GM21825 (cell line): ENCODE measurements at regions not wholly inside any gene's neighbourhood (a gene's known extent, or its start where the extent isn't known, plus 50 kb on each side); places are given as distances from the start of the nearest gene placed in this dataset.
"Not testable (repeated sequence)": the region's sequence is repeated elsewhere in the genome, so short reads cannot be mapped to it uniquely, and the experiment has no call there.

ENCODE experiments used
- ATAC-seq: cut with Tn5 transposase; IDR thresholded peaks from one replicate; pipeline ENCODE4 v1.9.1; 2021; ENCODE audit warnings: mild to moderate bottlenecking, moderate library complexity; ENCODE audit not compliant: unreplicated experiment

DNA sequence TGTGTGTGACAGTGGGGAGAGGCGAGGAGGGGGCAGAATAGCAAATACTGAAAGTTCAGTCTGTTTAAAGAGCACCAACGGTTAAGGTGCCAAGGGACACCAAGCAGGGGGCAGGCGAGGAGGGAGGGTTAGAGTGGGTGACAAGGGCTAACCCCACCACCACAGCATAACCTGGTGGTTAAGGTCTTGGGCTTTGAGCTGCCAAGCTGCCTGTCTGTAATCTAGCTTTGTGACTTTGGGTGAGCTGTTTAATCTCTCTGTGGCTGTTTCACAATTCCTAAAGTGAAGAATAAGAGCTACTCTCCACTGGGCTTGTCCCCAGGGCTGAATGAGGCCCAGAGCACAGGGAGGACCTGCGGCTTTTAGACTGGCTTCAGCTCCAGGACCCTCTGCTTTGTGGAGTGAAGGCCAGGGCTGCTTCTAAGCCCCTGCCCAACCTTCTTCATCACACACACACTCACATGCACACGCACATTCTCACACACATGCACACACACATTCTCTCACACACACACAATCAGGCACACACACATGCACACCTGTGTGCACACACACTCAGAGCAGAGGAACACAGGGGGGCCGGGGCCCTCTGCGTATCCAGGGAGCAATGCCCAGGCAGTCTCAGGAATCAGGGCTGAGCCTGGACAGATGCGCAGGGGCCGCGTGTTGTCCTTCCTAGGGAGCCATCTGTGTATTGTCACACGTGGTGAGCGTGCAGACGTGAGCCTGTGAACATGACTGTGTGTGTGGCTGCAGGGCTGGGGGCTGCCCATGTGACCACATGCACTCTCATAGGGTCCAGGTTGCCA, 101.6 kb upstream of the TARDBP start:
- ATAC-seq, result no peak

DNA sequence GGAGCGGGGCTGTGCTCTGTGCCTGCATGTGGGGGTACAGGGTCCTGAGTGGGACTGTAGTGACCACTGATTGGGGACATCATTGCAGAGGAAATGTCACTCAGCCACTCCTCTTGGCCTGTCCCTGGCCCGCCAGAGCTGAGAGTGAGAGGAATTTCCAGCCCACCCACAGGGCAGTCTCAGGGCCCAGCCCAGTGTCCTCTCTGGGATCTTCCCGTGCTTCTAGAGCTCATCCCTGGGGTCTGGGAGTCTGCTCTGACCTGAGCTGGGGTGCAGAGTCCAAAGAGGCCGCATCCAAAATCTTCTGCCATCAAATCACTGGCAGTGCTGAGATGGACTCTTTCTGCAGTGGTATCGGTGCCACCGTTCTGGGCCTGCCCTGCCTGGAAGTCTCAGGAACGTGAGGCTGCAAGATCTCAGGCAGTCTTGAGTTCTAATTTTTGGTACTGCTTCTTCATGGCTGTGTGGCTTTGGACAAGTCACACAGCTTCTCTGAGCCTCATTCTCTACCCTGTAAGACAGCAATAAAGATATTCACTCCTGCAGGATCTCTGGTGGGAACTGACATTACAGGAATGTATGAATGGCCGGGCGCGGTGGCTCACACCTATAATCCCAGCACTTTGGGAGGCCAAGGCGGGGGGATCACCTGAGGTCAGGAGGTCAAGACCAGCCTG, 100.8 kb upstream of the TARDBP start:
- no peak for ATAC-seq

DNA sequence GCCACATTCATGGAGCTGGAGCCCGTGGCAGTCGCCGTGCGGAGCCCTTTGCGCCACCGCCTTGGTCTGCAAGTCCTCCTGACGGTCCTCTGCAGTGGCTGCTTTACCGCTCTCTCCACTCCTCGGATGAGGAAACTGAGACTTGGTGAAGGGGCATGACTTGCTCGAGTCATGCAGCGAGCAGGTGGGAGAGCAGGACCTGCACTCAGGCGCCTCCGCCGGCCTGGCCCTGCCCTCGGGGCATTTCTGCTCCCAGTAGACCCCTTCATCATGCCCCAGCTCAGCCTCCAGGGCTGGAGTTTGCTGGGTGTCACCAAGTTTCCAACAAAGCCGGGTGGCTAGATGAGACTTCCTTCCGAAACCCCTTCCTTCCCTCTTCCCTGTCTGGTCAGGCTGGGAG, 100.0 kb upstream of the TARDBP start:
- ATAC-seq, result no peak

DNA sequence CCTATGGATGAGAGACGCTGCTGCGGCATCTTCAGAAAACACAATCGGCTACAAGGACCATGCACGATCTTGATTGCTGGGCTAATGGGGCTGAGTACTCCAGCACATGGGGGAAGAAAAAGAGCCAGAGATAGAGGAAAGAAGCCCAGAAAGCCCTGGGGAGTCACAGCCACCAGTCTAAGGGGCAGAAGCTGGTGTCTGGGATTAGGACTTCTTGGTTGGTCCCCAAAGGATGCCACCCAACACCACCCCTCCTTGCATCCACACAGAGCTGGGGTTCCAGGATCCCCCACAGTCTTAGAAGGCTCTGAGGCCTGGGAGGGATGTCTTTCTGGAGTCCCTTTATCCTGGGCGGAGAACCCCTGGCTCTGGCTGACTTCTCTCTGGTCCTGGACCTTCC, 98.4 kb upstream of the TARDBP start:
- no peak for ATAC-seq

DNA sequence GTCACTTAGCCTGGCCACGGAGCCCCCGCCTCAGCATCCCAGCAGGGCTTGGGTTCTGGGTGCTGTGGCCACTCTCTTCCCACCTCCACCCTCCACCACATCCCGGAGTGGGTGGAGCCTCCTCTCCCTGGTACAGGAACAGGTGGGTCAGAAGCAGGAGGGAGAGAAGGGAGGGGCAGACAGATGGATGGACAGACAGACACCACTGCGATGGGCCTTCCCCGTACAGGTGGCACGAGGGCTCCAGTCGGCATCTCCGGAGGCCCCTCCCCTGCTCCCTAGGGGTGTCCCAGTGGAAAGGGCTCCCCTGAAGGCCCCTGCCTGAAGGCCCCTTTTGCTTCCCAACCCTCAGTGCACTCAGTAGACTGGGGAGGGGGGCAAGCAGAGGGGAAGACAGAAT, 96.9 kb upstream of the TARDBP start:
- ATAC-seq, result no peak

DNA sequence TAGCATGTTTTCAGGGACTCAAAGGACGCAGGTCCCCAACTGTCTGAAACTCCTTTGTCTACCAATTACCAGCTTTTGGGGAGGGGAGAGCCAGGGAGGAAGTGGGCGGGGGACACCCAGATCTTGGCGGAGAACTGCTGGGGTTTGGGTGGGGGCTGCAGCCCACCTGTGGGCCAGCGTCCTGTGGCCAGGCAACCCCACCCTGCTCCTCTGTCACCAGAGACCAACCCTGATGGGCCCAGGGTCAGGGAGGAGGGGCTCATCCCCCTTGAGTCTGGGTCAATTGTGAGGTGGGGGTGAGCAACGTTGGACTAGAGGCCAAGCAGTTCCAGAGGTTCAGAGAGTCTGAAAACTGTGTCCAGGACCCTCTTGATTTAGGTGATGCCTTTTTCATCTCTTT, 96.1 kb upstream of the TARDBP start:
- ATAC-seq, result no peak

DNA sequence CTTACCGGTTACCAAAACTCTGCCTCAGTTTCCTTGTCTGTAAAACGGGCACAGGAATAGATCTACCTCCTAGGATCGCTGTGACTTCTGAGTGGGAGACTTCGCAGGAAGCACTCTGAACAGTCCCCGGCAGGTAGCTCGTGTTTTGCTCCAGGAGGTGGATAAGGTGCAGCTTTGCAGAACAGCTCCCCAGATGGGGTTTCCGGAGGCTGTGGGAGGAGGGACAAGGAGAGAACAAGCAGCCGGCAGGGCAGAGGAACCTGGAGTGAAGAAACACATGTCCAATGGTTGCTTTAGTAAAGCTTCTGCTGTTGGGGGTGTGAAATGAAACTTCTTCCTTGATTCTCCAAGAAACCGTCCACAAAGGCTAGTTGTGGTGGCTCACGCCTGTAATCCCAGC, 95.5 kb upstream of the TARDBP start:
- no peak for ATAC-seq

DNA sequence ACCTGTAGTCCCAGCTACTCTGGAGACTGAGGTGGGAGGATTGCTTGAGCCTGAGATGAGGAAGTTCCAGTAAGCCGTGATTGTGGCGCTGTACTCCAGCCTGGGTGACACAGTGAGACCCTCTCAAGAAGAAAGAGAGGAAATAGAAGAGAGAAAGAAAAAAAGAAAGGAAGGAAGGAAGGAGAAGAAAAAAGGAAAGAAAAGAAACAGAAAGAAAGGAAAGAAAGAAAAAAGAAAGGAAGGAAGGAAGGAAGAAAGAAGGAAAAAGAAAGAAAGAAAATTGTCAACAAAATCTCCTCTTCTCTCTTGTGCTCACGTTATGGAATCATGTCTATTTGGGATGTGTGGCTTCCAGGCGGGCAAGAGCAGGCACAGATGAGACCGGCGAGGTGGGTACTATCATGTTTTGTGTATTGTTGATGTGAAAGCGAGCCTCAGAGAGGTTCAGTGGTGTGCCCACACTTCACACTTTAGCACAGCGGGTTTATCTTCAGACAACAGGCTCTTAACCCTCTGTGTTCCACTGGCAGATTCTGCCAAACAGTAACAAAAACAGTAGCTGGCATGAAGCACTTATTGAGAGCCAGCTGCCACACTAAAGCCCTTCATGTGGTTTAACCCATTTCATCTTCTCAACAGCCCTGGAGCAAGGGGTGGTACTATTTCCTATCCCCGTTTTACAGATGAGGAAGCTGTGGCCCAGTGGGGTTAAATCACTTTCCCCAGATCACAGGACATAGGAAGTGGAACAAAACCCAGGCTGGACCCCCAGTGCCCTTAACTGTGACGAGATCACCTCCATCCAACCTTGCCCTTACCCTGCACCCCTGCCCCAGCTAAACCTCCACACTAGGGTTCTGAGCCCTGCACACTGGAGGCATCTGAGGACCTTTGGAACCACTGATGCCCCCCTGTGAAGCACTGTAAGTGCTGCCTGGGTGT, 94.7 kb upstream of the TARDBP start:
- no peak for ATAC-seq

DNA sequence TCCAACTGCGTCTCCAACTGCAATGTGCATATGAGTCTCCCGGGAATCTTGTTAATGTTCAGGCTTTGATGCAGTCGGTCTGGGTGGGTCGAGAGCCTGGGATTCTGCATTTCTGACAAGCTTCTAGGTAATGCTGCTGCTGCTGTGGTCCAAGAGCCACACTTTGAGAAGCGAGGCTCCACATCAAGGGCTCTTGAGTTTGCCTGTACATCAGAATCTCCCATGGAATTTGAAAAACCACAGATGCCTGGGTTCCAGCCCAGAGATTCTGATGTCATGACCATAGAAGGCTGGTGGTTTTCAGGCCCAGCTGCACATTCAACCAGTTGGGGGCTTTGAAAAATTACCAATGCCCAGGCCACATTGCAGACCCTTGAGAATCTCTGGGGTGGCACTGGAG, 93.9 kb upstream of the TARDBP start:
- ATAC-seq, result no peak

DNA sequence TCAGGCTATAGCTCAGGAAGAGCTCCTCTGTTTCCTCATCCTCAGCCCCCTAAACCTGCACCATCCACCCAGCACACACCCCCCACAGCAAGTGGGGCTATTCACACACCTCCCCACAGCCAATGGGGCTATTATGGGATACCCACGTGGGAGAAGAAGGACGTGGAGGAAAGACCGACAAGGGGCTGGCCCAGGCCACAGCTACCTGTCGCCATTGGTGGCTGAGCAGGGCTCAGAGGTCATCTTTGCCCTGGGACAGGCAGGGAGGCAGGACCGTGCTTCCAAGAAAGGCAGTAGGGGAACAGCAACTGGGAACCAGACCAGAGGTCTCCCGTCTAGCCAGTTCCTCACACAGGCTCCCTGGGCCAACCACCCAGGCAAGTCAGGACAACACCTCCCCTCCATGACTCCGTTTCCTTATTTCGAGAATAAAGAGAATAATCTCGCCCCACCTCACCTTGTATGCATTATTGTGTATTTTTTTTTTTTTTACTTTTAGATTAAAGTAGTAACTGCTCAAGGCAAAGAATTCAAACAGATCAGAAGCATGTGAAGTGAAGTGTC, 92.3 kb upstream of the TARDBP start:
- no peak for ATAC-seq

DNA sequence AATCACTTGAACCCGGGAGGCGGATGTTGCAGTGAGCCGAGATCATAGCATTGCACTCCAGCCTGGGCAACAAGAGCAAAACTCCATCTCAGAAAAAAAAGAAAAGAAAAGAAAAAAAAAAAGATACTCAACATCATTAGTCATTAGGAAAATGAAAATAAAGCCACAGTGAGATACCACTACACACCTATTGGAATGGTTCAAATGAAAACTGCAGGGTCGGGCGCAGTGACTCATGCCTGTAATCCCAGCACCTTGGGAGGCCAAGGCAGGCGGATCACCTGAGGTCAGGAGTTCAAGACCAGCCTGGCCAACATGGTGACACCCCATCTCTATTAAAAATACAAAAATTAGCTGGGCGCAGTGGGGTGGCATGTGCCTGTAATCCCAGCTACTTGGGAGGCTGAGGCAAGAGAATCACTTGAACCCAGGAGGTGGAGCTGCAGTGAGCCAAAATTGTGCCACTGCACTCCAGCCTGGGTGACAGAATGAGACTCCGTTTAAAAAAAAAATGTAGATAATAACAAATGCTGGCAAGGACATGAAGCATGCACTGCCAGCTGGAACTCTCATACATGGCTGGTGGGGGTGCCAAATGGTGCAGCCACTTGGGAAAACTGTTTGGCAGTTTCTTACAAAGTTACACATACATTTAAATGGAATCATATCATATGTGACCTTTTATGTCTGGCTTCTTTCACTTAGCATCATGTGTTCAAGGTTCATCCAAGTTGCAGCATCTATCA, 90.0 kb upstream of the TARDBP start:
- not testable (repeated sequence) for ATAC-seq

DNA sequence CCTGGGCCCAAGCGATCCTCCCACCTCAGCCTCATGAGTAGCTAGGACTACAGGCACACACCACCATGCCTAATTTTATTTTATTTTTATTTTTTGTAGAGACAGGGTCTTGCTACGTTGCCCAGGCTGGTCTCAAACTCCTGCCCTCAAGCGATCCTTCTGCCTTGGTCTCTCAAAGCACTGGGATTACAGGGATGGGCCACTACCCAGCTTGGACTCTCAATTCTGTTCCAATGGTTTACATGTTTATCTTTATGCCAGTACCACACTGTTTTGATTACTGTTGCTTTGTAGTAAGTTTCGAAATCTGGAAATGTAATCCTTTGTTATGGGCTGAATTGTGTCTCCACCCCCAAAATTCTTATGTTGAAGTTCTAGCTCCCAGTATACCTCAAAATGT, 88.4 kb upstream of the TARDBP start:
- ATAC-seq, result no peak

DNA sequence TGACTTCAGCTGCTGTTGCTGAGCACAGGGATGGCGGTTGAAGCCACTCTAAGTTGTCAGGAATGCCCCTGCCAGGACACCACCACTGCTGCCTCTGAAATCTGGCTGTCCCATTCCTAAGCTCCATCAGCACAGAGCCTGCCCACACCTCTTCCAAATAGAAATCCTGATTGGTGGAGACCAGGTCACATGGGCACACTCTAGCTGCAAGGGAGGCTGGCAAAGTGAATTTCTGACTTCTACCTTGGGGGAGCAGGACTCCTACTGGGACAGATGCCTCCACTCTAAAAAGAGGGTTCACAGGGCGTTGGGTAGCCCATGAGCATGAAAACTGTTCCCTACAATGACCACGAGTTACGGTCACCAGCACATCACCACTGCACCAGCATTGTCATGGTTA, 83.8 kb upstream of the TARDBP start:
- no peak for ATAC-seq

DNA sequence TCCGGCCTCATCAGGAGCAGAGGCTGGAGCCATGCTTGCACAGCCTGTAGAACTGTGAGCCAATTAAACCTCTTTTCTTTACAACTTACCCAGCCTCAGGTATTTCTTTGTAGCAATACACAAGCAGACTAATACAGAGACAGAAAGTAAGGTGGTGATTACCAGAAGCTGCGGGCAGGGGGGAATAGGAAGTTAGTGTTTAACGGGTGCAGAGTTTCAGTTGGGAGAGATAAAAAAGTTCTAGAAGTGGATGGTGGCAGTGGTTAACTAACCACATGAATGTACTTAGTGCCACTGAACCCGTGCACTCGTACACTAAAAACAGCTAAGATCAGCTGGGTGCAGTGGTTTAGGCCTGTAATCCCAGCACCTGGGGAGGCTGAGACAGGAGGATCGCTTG, 80.4 kb upstream of the TARDBP start:
- ATAC-seq, result no peak

DNA sequence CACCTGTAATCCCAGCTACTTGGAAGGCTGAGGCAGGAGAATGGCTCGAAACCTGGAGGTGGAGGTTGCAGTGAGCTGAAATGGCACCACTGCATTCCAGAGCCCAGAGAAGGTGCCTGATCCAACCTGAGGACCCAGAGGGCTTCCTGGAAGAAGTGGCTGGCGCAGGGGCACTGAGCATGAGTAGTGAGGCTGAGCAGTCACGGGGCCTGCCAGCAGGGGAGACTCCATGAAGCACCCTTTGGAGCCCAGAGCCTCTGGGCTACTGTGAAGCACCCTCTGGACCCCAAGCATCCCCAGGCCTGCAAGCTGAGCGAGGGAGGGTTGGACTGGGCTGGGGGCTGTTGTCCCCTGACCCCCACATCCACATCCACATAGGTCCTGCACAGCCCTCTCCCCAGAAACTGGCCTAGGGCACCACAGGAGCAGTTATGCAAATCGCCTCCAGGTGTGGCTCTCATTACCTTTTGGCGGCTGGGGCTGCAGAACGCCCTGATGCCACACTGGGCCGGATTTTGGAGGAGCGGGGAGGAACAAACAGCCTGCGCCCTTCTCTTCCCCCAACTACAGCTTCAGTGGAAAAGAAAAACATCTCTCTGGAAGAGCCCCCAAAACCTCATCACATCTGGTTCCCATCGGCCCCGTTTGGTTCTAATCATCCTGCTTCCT, 78.2 kb upstream of the TARDBP start:
- no peak for ATAC-seq

DNA sequence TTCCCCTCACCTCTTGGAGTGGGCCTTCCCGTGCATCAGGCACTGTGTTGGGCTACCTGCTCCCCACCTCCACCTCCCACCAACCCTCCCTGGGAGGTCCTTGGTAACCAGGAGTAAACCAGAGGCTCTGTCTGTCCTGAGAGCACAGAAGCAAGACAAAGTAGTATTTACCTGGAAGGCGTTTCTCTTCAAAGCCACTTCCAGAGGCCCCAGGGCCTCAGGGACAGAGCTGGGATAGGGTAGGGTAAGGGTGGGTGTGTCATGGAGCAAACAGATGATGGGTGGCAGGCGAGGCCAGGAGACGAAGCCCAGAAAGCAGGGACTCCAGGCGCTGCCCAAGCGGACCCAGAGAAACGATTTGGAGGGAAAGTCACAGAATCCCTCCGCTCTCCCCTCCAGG, 77.2 kb upstream of the TARDBP start:
- ATAC-seq, result no peak

DNA sequence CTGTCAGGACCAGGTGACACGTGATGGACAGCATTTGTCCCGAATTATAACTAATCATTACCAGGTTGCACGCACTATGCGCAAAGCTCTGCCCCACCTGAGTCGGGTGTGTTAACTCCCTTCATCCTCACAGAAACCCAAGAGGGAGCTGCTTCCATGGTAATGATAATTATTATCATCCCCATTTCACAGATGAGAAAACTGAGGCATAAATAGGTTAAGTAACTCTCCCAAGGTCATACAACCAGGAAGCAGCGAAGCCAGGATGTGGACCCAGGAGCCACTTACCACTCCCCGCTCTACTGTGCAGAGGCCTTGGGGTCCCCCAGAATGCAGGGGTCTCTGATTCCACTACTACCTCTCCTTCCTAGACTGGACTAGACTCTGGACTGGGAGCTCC, 76.7 kb upstream of the TARDBP start:
- ATAC-seq, result no peak

DNA sequence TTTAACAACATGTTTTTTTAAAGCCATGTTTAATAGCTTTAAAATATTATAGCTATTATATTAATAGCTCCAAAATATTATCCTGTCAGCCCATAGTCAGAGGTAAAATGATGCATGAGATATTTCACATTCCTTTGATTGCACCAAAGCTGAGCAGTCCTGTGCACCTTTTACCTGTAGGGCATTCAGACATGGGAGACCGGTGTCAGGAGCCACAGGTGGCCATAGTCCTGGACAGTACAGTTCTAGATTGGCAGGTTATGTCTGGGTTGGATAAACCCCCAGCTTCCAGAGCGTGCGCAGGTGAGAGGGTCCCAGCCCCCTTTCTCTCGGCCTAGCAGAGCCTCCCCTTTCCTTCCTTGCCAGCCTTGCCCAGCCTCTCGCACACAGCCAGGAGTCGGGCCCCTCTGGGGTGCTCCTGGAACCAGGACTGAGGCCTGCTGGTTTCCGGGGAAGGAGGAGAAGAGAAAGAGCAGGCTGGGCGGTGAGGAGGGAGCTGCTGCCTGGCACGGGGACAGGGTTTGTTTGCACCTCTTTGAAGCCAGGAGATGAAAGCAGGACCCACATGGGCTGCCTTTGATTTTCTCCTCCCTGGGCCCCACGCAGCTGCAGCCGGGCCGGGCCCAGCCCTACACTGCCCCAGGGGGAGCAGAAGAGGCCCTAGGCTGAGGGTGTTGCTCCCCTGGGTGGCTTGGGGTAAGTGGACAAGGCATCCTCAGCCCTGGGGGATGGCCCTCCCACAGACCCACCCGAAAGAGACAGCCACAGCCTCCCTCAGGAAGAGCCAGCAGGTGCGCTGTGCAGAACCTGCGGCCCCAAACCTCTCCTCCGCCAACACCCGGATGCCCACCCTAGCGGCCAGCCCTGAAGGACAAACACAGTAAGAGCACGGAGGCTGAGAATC, 75.2 kb upstream of the TARDBP start:
- no peak for ATAC-seq
